CD4-positive, alpha-beta T cell treated with Interleukin-6 for 4 hours (primary cell): ENCODE measurements at regions not wholly inside any gene's neighbourhood (a gene's known extent, or its start where the extent isn't known, plus 50 kb on each side); places are given as distances from the start of the nearest gene placed in this dataset.

Experiments
- DNase-seq: peaks from one replicate; pipeline ENCODE4 v3.0.0-alpha.2; 2020; ENCODE audit warnings: mixed read lengths

GRCh38 chr12:125372085-125372484 is 306.9 kb downstream of the AACS start:
- no peak for DNase-seq

GRCh38 chr12:125373375-125373774 is 308.1 kb downstream of the AACS start:
- DNase-seq: no peak

- DNase-seq: no peak
Observed at GRCh38 chr12:125376422-125376821, 311.2 kb downstream of the AACS start.

- DNase-seq: no peak
Observed at GRCh38 chr12:125377093-125377492, 311.9 kb downstream of the AACS start.

- DNase-seq: no peak
Observed at GRCh38 chr12:125381373-125381772, 316.1 kb downstream of the AACS start.

- DNase-seq: no peak
Observed at GRCh38 chr12:125382926-125383325, 317.7 kb downstream of the AACS start.

- DNase-seq: no peak
Observed at GRCh38 chr12:125386652-125387051, 321.4 kb downstream of the AACS start.

- no peak for DNase-seq
Observed at GRCh38 chr12:125387206-125387605, 322.0 kb downstream of the AACS start.

- no peak for DNase-seq
Observed at GRCh38 chr12:125389061-125389697, 323.9 kb downstream of the AACS start.

GRCh38 chr12:125393569-125393968 is 328.3 kb downstream of the AACS start:
- no peak for DNase-seq

GRCh38 chr12:125395583-125396215 is 330.5 kb downstream of the AACS start:
- DNase-seq: no peak

- DNase-seq: no peak
Observed at GRCh38 chr12:125399489-125399888, 334.3 kb downstream of the AACS start.

GRCh38 chr12:125402874-125403789 is 337.9 kb downstream of the AACS start:
- no peak for DNase-seq

- no peak for DNase-seq
Observed at GRCh38 chr12:125403843-125404242, 338.6 kb downstream of the AACS start.

- DNase-seq: no peak
Observed at GRCh38 chr12:125406131-125406530, 340.9 kb downstream of the AACS start.

GRCh38 chr12:125408718-125409117 is 343.5 kb downstream of the AACS start:
- no peak for DNase-seq

- no peak for DNase-seq
Observed at GRCh38 chr12:125412506-125412905, 347.3 kb downstream of the AACS start.

- no peak for DNase-seq
Observed at GRCh38 chr12:125417446-125417845, 352.2 kb downstream of the AACS start.

- no peak for DNase-seq
Observed at GRCh38 chr12:125418902-125419564, 353.8 kb downstream of the AACS start.

- DNase-seq: no peak
Observed at GRCh38 chr12:125424909-125425308, 359.7 kb downstream of the AACS start.

- no peak for DNase-seq
Observed at GRCh38 chr12:125431516-125431915, 366.3 kb downstream of the AACS start.

- DNase-seq: no peak
Observed at GRCh38 chr12:125434131-125434530, 368.9 kb downstream of the AACS start.

GRCh38 chr12:125434936-125435443 is 369.8 kb downstream of the AACS start:
- no peak for DNase-seq
